Activated CD4-positive, alpha-beta T cell treated with anti-CD3 and anti-CD28 coated beads, Interleukin-2, Interleukin-6, amounts not matched to agents 100 ng/mL and 50 ng/mL, durations not matched to agents 16 hours and 8 hours (primary cell): ENCODE measurements at regions not wholly inside any gene's neighbourhood (a gene's known extent, or its start where the extent isn't known, plus 50 kb on each side); places are given as distances from the start of the nearest gene placed in this dataset.

ENCODE experiments used
- DNase-seq: peaks from one replicate; pipeline ENCODE4 v3.0.0-alpha.2; 2020

DNA sequence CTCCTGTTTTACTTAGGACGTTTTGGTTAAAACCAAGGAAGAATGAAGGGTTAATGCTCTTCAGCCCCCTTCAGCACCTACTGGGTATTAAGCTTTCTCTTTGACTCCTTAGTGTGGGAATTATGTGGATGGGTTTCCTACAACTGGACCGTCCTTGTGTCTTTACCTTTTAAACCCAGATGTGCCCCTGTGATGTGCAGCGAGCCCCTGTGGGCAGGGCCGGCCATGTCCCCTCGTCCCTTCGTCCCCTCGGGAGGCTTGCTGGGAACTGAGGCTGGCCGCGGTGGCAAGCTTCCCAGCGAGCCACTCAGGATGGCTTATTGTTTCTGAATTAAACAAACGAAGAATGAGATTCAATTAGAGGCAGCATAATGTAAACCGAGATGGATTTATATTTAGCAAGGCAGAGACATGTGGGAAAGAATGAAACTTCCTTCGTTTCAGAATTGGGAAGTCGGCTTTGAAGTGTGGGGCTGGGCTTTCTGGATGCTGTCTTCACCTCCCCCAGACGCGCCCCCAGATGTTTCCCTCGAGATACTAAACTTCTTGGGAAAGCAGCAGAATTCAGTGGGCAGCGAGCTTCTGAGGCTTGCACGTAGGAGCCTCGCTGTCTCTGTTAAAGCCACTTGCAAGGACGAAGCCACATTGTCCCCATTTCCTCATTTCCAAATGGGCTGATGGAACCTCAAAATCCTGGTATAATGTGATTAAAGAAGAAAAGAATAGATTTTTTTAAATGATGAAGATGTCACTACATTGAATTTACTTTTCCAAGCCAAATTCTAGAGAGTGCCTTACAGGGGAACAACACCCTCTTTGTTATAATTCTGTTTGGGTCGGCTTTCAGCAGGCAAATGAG lies 146.0 kb downstream of the VAPA start:
- DNase-seq, result no peak

DNA sequence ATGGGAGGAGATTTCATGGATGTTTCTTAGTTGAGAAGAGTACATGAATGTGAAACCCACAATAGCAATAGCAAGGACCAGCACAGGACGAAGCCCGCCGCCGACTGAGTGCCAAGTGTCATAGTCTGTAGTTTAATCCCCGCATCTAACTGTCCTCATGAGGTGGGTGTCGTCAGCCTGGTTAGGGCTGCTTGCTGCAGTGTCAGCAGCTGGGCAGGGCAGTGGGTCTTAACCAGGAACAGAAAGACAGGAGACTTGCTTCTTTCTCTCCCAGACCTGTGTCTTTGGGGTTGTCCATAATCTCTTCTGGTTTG lies 146.6 kb downstream of the VAPA start:
- no peak for DNase-seq

DNA sequence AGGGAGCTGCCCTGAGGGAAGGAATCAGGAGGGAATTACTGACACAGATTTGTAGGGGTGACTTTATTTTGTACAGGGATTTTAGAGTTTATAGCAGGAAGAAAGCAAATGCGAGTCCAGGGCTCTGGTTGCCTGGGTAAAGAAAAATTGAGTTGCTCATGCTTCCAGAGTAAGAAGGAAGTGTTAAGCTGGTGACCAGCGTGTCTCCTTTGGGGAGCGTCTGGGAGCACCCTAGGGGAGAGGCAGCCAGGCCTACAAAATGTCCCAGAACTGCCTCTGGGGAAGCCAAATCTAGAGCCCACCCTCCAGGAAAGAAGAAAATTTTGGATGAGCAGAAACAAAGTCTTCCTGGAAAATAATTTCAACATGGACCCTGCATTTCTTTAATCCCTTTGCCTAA lies 147.0 kb downstream of the VAPA start:
- DNase-seq, result no peak

DNA sequence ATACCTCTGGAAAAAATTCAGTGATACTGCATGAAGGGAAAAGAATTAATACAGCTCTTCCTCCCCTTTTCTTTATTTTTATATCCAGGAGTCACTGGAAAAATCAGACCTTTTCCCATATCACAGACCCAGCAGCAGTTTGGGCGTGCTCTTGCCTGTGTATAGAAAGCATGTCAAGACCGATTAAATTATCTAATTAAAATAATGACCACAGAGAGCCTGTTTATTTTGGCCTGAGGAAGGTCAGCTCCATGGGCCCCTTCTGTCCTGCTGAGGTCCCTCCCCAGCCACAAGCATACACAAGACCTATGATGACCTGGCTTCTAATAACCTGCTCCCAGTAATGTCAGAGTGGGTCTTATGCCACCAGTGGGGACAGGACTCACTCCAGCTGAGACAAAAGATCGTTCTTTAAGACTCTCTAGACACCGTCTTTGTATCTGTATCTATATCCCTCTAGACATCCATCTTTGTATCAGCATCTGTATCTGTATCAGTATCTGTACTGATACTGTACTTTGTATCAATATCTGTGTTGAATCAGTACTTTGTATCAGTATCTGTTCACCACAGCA lies 147.8 kb downstream of the VAPA start:
- no peak for DNase-seq

DNA sequence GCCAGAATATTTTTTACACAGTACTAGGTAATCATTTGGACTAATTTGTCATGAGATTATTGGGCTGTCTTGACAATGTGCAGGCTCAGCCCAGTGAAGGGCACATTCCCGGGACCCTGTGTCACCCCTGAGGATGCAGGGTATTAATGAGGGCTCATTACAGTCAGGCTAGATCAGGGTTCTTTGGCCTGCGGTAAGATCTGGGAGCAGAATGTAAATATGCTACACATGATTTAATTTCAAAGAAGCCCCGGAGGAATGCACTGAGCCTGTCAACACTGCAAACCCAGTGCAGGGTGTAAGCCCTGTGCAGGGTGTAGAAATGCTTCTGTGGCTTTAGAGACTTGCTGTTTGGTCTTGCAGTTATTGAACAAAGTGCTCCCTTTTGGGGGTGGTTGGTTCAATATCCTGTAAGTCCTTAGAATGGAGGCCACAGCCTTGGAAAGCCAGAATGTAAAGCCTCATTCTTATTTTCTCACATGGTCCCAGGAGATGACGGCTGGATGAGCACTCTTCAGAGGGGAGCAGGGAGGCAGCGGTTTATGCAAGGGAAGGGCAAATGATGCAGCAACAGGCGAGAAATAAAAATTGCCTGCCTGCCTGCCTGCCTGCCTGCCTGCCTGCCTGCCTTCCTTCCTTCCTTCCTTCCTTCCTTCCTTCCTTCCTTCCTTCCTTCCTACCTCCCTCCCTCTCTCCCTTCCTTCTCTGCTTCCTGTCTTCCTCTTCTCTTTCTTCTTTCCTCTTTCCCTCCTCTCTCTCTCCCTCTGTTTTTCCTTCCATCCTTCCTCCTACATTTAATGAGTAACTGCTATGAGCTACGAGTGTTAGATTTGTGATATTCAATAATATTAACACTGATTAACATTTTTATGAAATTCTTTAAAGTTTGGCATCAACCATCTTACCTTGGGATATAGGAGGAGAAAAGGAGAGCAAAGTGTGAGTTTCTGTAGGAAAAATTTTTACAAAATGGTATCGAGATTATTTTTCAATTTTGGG lies 148.8 kb downstream of the VAPA start:
- DNase-seq, result no peak

DNA sequence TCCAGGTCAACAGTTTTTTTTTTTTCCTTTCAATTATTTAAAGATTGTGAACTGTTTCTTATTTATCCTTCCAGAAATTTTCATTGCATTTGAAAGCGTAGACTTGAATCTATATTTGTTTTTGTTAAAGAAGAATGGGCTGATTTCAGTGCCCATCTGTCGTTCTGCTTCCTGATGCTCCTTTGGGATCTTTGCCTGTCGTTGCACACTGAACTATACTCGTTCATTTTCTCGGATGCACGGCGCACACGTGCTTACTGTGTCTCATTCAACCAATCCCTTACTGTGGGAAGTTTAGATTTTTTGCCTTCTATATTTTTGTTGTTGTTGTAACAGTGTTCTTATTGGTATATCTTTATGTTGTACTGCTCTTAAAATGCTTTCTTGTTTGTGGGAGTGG lies 149.7 kb downstream of the VAPA start:
- DNase-seq, result no peak

DNA sequence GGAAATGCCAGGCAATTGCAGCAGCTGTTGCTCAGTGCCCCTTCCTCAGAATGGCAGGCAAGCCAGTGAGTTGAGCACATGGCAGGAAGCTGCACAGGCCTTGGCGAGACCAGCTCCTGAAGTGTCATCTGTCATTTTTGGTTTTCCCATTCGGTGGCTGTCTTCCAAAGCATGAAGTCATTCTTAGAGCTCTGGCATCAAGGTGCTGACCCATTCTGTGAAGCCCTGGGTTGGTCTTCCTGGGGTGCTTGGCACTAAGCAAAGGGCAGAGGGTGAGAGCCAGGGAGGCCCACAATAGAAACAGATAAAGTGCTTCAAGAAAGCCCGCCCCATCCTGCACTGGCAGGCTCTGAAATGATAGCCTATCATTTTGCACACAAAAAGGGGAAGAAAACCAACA lies 150.5 kb downstream of the VAPA start:
- no peak for DNase-seq

DNA sequence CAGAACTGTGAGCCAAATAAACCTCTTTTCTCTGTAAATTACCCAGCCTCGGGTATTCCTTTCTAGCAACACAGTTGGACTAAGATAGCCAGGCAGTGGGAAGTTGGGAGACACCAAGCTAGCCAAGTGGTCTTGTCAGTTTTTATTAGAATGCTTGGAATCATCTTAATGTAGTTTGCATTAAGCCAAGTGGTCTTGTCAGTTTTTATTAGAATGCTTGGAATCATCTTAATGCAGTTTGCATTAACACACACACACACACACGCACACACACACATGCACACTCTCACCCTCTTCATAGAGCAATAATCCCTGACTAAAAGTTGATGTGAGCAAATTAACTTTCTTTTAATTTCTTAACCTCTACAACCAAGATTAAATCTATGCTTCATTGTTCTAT lies 151.5 kb downstream of the VAPA start:
- no peak for DNase-seq

DNA sequence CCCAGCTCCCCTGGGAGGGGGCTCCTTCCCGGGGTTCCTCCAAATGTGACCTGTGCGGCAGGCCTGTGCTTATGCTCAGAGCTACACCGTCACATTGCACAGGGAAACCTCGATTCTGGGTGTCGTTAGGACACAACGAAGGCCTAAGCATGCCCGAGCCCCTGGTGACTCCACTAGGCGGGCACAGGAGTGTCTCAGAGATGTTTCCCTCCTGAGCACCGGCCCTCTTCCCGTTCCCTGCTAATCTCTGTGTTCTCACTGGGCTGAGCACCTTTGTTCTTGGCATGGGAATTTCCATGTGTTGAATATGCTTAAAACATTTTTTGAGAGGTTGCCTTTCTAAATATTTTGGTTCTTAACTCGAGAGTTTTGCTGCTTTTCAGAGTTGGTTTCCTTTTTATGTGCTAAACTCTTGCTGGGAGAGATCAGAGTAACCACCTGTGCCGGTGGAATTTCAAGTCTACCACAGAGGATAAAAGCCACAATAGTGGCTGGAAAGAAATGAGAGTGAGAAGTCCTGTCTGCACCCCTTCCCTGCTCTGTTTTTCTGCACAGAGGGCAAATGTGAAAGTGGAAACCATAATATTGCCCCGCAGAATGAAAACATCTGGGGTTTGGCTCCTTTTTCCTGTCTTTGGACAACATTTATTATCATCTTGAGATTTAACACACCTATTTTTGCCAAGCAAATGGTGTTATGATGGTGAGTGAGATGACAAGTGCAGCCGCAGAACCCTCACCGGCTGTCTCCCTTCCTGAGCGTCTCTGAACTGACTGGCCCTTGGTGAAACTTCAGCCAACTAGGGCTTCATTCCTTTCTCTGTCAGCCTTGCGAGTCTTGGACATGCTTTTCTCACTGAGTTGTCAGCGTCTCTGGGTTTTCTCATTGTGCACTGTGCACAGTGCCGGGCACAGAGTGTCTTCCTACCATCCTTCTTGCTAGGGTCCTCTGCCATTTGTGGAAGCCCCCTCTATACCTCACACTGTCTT lies 154.1 kb downstream of the VAPA start:
- no peak for DNase-seq

DNA sequence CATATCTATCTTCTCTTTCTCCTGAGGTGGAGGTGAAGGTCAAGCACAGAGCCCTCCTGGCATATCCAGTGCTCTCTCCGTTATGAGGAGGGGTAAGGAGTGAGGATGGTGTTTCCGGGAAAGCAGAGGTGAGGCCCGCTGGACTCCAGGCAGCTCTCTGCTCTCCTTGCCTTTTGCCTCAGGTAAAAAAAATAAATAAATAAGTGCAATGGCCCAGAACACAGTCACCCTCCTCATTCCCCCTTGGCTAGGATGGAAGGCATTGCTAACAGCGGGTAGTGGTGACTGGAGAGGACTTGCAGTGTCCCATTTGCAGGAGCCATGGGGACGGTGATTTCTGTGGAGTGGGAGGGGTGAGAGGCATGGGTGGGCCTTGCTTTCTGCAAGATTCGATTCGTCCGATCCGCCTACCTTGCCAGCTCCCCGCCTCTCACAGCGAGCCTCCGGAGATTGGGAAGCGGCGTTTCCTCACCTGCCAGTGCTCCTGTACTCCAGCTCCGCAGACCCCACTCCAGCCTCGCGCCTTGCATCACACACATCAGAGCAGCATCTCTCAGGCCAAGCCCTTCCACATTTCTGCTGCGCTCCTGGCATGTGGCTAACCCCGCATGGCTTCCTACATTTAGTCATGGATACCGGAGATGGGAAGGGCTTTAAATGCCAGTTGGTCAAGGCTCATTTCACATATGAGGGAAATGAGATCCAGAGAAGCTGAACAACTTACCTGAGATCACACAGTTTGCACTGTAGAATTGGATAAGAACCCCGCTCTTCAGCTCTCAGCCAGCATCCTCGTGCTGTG lies 155.2 kb downstream of the VAPA start:
- DNase-seq, result no peak

DNA sequence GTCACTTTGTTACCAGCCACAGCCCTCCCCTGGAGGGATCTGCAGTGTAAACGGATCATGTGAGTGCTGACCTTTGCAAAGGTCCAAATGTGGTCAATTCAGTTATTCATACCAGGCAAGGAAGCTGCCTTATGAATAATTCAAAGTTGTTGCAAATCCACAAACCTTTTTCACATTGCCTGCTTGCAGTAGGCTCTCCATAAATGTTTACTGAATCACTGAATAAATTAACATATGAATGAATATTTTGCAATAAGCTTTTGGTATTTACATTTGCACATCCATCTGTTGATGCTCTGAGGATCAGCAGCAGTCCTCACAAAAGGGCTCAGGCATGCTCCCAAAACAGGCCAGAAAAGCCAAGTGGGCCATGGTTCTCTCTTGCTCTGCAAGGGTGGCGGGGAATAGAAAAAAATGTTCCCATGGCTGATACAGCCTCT lies 156.8 kb downstream of the VAPA start:
- no peak for DNase-seq

DNA sequence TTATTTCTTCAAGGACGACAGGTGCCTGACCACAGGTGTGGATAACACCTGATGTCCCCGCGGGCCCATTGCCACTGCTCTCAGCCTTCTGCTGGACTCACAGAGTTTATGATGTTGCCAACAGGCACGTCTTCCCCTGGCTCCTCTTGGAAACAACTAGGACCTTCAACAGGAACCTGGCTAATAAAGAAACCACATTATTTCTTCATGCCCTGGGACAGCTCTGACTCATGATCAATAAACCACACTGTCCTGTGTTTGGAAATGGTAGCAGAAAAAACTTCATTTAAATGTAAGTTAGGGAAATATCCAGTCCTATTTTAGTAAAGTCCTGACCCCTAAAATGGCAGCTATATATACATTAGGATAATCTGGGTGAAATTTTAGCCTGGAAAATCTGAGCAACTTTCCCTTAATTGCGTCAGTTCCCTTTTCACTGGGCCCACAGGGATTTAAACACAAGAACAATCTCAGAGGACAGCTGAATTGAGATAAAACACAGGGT lies 158.9 kb downstream of the VAPA start:
- no peak for DNase-seq

DNA sequence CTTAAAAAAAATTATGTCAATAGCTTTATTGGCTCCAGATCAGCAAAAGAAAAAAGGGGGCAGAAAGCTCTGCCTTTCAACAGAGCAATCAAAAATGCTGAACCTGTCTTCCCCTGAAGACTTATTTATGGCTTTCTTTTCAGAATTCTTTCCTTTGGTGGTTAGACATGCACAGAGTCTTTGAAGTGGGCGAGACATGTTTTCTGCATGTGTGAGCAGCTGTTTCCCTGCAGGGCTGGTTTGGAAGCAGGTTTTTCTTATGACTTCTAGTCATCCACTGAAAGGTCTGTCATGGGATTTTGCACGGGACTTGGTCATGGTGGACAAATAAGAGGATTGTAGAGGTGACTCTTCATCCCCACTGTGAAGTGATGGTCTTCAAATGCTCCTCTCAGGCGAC lies 160.3 kb downstream of the VAPA start:
- no peak for DNase-seq

DNA sequence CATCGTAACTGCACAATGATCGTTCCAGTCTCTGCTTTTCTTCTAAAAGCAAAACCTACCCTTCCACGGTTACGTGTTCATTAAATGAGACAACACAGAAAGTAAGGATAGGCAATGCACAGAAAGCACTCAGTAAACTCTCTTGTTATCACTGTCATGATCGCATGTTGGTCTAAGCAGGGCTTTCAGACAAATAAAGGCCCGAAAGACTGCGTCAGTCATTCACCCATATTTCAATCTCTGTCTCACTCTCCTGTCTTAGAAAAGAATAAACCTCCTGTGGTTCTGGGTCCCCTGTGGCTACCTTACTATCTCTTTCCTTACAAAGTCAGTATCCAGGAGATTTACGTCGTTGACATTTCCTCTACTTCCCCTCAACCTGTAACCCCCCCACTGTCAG lies 160.9 kb downstream of the VAPA start:
- DNase-seq, result no peak

DNA sequence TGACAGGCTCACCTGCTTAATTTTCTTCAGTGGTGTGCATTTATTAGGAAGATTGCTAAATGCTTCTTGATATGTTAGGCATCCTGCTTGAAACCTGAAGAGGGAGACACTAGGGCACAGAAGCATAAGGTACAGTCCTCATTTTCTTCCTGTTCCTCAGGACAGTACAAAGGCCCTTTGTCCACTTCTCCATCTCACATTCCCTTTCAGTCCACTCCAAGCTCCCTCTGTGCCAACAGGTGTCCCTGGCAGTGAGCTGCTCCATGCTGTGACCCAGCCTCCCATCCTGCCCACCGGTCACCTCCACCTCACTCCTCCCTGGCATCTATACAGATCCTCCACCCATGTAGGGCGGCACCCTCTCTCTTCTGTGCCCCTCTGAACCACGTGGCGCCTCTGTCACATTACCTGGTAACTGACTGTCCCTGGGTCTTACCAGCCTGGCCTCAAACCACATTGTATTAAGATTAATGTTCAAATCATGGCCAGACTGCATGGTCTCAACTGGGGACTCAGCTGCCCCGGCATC lies 162.8 kb downstream of the VAPA start:
- no peak for DNase-seq

DNA sequence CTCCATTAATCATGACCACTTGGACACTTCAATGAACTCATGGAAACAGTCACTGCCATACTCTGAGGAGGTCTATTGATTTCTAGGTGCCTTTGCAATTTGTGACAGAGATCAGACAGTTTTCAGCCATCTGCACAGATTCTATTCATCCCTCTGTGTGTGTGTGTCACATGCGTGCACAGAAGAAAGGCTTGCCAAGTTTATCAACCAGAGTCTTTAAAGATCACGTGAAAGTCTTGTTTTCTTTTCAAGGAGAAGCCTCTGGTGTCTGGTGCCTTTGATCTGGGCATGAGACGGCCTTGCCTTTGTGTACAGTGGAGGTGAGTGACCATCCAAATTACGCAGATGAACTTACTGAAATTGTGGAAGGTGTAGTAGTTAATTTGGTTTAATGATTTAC lies 164.2 kb downstream of the VAPA start:
- DNase-seq, result no peak

DNA sequence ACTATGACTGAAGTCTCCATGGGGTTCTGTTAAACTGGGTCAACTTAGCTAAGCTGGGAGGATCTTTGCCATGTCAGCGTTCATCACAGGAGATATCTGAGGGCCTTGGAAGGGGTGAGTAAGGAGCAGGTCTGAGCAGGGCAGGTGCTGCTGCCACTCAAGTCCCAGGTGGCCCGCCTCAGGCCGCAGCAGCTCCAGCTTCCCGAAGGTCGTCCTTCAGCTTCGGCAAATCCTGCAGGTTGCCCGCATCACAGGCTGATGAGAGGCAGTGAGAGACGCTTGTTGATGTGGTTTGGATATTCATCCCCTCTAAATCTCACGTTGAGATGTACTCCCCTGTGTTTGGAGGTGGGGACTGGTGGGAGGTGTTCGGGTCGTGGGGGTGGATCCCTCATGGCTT lies 166.6 kb downstream of the VAPA start:
- DNase-seq, result no peak

DNA sequence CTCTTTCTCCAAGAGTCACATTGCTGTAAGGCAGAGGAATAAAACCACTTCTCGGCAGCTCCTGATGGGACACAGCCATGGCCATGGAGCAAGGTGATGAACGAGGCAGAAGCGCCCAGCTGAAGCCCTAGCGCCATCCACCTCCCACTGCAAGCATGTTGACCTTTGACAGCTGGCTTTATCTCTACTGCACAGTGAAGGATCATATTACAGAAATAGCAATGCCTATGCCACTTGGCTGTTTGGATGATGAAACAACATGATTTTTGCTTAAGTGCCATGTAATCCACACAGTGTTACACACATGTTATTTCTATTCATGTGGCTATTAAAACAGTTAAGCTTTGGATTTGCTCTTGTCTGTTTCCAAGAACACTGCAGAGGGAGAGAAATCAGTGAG lies 167.7 kb downstream of the VAPA start:
- DNase-seq, result no peak

DNA sequence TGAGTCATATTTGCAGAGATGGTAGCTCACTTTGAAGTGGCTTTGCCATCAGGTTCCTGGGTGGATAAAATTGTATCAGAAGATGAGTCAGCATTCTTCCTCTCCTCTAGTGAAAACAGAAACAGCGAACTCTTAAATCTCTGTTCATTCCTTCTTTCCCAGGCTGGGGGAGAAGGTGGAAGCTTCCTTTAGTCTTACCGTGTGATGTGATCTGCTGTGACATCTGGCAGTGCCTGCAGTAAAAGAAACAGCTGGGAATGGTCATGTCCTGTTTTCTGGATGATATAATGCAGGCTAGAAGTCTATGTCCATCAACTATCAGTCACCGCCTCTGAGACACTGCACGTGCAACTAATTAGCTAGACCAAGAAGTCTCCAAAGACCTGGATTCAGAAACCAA lies 171.6 kb downstream of the VAPA start:
- no peak for DNase-seq

DNA sequence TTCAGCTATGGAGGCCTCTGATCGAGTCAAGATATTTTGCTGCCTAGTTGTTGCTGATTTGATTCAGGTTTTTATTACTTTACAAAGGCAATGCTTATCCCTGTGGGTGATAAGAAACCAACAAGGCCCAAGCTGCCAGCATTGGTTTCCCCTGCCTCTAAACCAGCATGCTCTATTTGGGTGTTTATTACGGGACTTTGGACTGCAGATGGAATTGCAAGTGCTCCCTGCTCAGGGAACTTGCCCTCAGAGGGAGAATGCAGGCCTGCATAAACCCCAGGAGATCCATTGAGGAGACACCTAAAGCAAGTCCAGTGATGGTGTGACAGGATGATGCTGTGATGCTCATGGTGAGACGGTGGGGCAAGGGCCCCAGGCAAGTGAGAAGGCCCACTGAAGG lies 172.1 kb downstream of the VAPA start:
- no peak for DNase-seq
